HG03457 (cell line): ENCODE measurements at regions not wholly inside any gene's neighbourhood (a gene's known extent, or its start where the extent isn't known, plus 50 kb on each side); places are given as distances from the start of the nearest gene placed in this dataset.
"Not testable (repeated sequence)": the region's sequence is repeated elsewhere in the genome, so short reads cannot be mapped to it uniquely, and the experiment has no call there.

Experiments
- ATAC-seq: cut with Tn5 transposase; IDR thresholded peaks from one replicate; pipeline ENCODE4 v1.9.1; 2021; ENCODE audit warnings: moderate number of reproducible peaks; ENCODE audit not compliant: unreplicated experiment

DNA sequence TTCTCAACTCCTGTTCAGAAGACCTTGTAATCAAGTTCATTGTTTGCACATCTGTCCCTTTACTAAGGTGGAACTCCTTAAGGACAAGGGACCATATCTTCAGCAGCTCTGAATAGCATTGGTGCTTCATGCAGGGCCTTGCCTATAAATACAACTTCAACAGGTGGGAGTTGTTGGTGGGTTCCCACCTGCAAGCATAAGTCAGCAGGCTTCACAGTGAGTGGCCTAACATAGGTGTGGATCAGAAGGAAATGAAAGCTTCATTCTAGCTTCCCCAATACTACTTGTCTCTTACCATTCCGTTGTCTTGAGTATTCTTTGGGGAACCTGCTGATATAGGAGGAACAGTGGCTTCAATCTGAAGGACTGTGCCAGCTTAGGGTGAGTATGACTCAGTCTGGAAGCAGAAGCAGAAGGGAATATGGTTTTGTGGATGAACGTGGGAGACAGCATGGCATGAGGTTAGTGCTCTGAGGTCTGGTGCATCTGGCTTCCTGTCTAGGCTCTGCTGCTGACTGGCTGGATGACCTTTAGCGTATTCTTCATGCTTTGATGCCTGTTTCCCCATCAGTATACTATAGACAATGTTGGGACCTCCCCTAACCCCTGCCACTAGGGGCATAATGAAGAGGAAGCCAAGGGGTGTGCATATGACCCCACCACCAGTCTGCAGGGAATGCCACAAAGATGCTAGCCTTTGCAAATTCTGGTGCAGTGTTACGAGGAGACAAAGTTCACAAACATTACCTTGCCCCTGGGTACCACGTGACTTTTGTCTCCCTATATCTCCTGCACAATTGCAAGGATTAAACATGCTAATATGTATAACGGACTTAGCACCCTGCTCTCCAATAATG is 192.3 kb downstream of the PALM2AKAP2 start:
- ATAC-seq = peak; percentile 34

DNA sequence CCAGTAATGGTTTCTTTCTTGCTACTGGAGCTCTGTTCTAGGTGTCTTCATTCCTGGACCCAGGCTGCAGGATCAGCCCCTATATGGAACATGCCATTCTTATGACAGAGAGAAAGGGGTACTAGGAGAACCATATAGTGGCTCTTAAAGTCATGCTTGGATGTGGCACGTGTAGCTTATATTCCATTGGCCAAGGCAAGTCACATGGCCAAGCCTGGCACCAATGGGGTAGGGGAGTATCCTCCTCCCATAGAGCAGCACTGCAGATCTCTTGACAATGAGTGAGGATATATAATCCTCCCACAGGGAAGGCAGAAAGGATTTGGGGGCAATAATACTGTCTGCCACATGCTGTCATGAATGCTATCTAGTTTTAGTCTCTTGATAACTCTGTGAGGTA is 193.3 kb downstream of the PALM2AKAP2 start:
- no peak for ATAC-seq

DNA sequence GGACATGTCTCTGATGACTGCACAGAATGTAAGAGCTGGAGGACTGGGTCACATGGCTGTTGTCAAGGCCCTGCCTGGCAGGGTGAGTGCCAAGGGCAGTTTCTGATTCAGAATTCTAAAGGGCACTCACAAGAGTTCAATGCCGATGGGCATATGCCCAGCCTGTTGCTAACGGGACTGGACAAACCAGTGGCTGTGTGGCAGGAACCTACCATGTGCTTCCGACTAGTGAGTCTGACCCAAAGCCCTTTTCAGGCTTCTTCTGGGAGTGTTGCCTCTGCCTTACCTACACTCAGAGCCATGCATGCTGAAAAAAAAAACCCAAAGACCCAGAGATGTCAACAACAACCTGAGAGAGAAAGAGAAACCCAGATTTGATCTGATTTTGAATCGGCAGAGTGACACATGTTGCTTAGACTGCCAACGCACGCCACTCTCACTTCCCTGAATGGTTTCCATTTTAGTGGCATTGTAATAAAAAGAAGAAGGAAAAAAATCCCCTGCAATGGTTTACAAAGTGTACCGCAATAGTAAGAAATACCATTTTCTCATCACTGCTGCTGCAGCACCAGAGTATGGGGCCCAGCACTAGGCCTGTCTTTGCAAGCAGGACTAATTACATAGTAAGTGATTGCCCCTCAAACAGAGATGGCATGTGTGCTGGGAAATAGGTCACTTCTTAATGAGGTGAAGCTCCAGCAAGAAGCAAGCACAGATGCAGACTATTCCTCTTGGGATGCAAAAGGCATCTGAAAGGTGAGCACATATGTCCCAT is 194.3 kb downstream of the PALM2AKAP2 start:
- peak; percentile 65 for ATAC-seq

- ATAC-seq = peak; percentile 2
Measured at GRCh38 chr9:109974918-109975276, 194.9 kb downstream of the PALM2AKAP2 start.

DNA sequence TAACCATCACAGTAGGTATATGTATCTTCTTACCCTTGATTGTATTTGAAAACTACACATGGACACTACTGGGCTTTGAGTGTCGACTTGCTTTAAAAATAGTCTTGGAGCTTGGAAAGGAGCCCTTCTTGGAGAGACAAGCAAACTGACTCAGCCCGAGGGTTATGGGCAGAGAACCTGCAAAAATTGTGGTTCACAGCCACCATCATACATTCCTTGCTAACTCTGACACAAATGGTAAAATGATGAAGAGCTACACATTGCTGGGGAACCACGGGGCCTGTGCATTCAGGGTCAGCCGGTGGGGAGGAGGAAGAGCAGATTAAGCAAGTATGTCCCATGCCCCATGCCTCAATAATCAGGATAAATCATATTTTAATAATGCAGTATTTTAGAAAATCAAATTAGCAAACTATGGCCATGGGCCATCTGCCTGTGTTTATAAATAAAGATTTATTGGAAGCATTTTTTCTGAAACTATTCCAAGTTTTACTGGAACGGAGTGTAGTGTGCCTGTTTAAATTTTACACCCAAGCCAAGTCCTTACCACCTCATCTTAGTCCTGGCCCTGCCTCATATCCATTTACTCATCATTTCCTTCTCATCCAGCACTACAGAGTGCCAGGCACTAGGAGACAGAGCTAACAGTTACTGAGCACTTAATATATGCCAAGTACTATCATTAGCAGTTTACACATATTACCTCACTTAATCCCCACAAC is 195.7 kb downstream of the PALM2AKAP2 start:
- no peak for ATAC-seq

DNA sequence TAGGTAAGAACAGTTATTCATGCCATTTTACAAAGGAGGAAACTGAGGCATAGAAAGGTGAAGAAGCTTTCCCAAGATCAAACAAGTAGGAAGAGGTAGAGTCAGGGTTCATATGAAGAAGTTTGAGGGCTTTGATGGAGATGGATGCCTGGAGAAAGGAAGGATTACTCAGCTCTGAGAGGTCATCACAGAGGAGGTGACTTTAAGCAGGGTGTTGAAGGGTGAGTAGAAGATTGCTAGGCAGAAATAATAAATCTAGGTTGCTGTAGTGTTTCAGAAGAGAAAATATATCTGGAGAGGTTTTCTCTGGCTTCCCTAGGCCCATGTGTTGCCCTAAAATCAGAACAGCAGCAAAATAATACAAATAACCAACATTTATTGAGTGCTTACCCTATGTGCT is 196.3 kb downstream of the PALM2AKAP2 start:
- no peak for ATAC-seq

DNA sequence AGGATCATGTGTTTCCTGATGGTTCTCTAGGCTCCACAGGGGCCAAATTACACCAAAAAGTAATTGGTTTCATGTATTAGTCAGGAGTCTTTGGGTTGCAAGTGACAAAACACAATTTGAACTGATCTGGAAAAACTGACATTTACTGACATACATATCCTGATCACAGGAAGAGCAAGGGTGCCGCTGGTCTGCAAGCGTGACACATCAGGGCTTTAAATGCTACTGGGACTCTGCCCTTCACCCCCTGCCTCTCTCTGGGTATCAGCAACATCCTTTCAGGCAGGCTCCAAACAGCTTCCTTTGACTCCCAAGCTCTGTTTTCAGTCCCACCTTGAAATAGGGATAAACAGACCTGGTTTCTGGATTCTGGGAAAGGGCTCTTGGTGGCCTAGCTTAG is 197.5 kb downstream of the PALM2AKAP2 start:
- no peak for ATAC-seq

GRCh38 chr9:109981091-109981490 is 201.1 kb downstream of the PALM2AKAP2 start:
- no peak for ATAC-seq

GRCh38 chr9:109986521-109986991 is 206.6 kb downstream of the PALM2AKAP2 start:
- ATAC-seq = no peak

GRCh38 chr9:109989296-109989695 is 209.3 kb downstream of the PALM2AKAP2 start:
- ATAC-seq = no peak

DNA sequence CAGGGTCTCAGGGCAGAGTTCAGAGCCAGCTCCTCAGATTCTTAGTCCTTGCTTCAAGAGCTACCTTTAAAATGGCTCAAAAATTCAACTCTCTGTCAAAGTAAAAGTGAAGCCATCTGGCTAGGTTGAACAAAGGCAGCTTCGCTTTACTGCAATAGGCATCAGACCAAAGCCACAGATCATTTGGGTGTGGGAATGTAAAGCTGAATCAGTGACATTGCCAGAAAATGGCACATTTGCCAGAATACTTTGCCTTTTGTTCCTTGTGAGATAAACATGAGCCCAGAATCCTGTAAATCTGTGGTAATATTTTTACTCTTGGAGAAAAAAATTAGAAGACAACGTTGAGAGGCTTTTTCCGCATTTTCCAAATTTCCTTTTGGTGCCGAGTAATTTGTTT is 210.5 kb downstream of the PALM2AKAP2 start:
- ATAC-seq = no peak

GRCh38 chr9:109992293-109992692 is 212.3 kb downstream of the PALM2AKAP2 start:
- no peak for ATAC-seq

GRCh38 chr9:109993250-109993978 is 213.4 kb downstream of the PALM2AKAP2 start:
- ATAC-seq = no peak

DNA sequence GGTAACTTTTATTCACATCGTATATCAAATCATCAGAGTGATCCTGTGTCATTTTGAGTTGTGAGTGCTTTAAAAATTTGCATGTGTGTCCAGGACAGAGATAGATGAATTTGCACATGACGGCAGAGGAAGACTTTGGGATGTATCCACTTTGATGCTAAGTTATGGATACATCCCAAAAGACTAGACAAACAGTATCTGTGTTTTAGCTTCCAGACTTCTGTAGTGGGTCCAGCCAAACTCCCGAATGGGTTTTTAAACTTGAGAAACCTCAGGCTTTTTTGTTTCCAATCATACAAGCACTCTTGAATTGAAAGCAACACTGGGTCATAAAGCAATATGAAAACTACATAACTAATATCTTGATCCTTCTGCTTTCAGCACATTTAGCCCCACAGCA is 213.8 kb downstream of the C9orf152 start:
- no peak for ATAC-seq

DNA sequence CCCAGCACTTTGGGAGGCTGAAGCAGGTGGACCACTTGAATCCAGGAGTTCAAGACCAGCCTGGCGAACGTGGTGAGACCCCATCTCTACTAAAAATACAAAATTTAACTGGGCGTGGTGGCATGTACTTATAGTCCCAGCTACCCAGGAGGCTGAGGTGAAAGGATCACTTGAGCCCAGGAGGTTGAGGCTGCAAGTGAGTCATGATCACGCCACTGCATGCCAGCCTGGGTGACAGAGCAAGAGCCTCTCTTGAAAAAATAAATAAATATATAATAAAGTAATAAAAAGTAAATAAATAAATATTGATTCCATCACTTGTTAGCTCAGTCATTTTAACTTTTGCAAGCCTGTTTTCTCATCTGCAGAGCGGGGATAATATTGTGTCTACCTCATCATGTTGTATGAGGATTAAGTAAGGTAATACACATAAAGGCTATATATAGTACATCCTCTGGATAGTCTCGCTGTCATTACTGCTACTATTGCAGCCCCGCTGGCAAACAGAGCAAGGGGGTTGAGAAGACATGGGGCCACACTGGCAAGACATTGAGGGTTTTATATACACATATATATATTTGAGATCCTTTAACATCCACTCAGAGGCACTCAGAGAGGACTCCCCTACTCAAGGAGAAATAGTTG is 210.9 kb downstream of the C9orf152 start:
- ATAC-seq = no peak

- ATAC-seq = no peak
Measured at GRCh38 chr9:109997682-109998081, 210.3 kb downstream of the C9orf152 start.

- ATAC-seq = not testable (repeated sequence)
Measured at GRCh38 chr9:110005521-110005920, 202.4 kb downstream of the C9orf152 start.

DNA sequence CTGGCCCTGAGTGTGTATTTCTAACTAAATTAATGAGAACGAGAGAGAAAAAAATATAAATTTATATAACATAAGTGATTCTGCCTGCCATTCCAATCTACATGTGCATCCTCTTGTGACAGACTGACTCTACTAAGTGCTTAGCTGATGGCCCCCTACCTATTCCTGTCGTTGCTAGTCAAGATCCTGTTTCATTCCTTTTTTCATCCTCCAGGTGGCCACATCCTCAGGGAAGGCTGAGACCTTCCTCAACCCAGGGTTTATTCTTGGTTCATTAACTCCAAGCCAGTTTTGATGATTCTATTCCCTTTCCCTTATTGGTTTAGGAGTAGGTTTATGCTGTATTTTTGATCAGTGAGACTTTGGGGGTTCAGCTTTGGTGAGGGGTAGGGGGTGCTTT is 201.3 kb downstream of the C9orf152 start:
- ATAC-seq = no peak

GRCh38 chr9:110007477-110008270 is 200.3 kb downstream of the C9orf152 start:
- ATAC-seq = peak; percentile 57
